HG03064 (cell line): ENCODE measurements at regions not wholly inside any gene's neighbourhood (a gene's known extent, or its start where the extent isn't known, plus 50 kb on each side); places are given as distances from the start of the nearest gene placed in this dataset.

Experiments used
- ATAC-seq: cut with Tn5 transposase; IDR thresholded peaks from one replicate; pipeline ENCODE4 v1.9.1; 2021; ENCODE audit warnings: low read depth; ENCODE audit not compliant: unreplicated experiment

- ATAC-seq = no peak
These were observed 324.9 kb upstream of the SNX7 start for GRCh38 chr1:98336472-98337083.

DNA sequence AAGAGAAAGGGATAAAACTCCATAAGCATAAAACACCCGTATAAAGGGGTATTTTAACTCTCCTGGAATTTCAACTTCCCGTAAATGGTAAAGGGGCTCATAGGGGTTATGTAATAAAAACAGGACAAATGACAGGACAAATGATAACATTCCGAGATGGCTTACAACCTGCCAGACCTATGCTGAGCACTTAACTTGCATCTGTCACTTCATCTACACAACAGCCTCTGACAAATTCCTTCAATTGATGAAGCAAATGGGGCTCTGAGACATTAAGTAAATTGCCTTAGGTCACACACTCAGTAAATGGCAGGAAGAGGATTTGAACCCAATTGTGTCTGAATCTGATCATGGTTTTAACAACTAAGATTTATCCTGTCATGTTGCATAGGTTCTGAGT is 327.6 kb upstream of the SNX7 start:
- ATAC-seq = no peak

DNA sequence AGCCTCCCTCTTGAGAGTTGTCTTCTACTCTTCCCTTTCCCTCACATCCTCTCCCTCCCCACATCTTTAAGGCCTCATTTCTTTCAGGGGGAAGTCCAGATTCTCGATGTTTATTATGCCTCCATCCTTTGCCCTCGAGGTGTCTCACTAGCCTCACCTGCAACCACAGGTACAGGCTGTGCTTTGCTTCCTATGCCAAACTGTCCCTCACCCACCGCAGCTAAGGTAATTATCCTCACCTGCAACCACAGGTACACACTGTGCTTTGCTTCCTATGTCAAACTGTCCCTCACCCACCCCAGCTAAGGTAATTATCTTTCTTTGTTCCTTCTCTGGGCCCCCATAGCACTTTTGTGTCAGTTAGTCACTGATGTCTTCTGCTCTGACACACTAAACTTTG is 328.1 kb upstream of the SNX7 start:
- no peak for ATAC-seq

DNA sequence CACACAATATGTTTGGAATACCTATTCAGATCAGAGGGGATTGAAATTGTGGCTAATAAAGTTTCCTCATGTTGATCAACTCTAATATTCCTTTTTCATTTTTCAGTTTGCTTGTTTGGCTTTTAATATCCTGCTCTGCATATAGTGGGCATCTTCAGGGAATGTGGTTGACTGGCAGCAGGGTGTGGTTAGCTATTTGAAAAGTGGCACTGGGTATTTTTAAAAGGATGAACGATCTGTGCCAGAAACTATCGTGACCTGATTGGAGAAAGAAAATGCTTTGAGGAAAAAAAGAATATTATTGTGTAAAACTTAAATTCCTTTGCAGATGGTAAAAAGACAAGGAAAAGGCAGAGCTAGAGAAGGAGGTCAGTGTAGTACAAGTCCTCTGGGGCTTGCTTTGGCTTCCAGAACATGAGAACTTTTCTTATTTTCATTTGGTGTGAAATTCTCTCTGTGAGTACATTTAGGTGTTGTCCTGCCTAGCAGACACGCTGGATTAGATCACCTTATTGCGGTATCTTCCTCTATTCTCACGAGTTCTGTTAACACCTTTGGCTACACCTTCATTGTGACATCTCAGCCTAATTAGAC is 329.7 kb upstream of the SNX7 start:
- ATAC-seq = no peak

- no peak for ATAC-seq
These were observed 330.3 kb upstream of the SNX7 start for GRCh38 chr1:98331243-98331642.

- ATAC-seq = no peak
These were observed 331.3 kb upstream of the SNX7 start for GRCh38 chr1:98330224-98330623.

DNA sequence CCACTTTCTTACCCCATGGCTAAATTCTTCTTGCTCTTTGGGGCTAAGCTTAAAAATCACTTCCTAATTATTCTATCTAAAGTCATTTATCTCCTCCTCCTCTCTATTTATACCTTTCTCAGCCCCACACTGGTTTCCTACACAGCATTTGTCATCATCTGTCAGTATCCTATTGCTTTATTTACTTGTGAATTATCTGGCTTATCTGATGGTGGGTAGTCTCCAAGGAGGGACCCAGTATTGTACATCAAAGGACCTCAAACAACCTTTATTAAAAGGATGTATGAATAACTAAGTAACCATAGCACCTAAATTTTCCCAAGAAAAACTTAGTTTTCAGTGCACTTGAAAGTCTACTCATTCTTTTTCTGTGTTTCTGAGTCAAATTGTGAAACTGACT is 332.7 kb upstream of the SNX7 start:
- no peak for ATAC-seq

DNA sequence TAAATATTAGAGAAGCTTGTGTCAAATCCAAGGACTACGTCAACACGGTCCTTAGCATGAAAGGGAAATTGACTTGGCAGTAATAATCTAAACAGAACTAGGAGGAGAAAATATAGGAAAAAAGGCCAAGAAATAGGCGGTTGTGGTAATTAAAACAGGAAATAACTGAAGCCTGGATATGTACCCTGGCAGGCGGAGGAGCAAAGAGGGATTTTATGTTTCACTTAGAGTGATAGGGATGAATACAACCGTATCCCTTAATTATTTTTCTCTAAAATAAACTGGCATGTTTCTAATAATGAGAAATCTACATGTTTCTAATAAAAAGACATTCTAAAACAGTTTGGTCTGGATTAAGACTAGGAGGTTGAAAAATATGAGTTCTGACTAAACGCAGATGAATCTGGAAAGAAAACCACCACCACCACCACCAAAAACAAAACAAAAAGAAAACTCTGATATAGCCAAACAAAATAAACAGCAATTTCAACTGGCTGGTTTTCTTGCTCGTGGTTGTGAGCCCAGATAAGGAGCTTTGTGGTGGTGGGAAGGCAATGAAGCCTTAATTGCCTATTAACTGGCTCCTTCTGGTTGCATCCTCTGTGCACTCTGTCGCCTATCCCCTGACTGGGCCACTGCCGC is 334.2 kb upstream of the SNX7 start:
- ATAC-seq = no peak

DNA sequence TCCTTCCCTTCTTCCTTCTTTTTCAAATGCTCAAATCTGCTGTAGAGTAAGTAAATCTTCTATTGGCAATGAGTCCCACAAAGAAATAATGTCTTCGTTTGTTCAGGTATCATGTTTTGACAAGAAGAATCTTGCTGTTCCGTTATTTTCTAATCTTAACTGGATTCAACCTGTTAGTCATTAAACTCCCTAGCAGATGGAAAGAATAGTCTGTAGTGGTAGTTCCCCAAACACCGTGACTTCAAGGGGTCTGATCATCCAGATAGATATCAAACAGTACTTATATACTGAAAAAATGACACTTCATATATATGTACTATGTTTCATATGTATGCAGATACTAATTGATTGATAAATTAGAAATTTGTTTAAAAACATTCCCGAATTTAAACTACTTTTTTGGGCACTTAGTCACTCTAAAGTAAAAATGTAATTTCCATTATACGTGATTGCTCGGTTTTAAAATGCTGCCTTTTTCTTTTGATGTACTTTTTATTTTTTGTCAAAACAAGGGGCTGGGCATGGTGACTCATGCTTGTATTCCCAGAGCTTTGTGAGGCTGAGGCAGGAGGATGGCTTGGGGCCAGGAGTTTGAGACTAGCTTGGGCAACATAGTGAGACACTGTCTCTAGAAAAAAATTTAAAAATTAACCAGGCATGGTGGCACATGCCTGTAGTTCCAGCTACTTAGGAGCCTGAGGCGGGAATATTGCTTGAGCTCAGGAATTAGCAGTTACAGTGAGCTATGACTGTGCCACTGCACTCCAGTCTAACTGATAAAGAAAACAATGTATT is 335.7 kb upstream of the SNX7 start:
- ATAC-seq = no peak

GRCh38 chr1:98323906-98324358 is 337.6 kb upstream of the SNX7 start:
- ATAC-seq = no peak

DNA sequence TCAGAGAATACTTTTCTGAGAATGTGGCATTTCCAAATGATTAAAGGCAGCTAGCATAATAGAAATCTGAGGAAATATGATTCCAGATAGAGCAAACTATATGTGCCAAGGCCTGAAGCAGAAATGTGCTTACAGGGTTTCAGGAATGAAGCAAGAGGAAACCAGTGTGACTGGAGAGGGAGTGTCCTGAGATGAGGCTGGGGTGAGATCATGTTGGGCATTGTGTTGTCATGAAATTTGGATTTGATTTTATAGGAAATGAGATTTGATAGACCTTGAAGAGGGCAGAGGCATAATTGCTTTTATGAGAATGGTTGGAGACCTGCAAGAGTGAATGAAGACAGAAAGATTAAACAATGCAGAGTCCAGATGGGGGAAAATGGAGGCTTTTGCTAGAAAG is 338.1 kb upstream of the SNX7 start:
- ATAC-seq = no peak

DNA sequence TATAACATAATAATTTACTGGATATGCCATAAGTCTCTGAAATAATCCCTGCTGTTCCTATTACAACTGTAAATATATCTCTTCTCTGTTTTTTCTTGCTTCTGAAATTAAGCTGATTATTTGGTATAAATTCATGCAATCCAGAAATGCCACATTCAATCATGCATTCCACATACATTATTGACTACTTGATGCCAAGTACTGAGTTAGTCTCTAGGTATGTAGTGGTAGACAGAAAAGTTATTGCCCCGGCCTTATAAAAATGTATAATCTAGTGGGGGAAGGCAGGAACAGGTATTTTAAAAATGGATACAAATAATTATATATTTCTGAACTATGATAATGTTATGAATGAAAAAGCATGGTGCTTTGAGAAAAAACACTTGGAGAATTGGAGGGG is 338.6 kb upstream of the SNX7 start:
- no peak for ATAC-seq

DNA sequence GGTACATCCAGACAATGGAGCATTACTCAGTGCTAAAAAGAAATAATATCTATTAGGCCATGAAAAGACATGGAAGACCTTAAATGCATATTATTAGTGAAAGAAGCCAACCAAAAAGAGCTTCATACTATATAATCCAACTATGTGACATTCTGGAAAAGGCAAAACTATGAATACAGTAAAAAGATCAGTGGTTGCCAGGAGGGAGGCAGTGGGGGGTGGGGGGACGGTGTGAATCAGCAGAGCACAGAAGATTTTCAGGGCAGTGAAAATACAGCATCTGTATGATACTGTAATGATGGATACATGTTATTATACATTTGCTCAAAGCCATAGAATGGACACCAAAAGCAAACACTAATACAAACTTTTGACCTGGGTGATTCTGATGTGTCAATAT is 339.4 kb upstream of the SNX7 start:
- no peak for ATAC-seq

DNA sequence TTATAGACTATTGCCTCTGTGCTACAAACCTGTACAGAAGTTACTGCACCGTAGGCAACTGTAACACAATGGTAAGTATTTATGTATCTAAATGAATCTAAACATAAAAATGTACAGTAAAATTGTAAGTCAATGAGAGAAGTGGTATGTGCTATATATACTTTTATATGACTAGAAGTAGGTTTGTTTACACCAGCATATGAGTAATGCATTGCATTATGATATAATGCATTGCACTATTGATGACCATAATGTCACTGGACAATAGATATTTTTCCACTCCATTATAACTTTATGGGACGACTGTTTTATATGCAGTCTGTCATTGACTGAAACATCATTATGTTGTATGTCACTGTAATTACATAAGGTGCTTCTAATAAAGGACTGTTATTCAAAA is 340.3 kb upstream of the SNX7 start:
- no peak for ATAC-seq

DNA sequence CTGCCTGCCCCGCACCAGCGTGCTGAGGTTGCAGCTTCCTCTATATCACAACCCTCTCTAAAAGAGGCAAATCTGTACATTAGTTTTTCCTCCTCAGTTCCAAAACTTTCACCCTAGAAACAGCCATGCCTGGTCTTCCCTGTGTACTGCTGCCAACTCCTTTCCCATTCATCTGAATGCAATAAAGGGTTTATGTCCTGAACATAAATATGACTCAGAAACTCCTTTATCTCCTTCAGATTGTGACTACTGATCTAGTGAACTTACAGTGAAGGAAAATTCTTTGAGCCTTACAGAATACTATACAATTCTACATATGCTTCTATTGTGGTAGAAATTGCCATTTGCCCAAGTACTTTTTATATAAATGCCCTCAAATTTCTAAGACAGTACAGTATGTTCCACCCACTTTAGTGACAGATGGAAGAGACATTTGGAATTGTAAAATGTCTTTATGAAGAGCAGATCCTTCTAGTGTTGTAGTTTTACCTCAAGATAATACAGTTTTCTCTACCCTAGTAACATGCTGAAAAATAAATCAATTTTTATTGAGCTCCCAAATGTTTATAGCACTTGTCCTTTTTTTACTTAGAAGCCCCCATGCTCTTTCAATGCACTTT is 345.1 kb upstream of the SNX7 start:
- no peak for ATAC-seq

DNA sequence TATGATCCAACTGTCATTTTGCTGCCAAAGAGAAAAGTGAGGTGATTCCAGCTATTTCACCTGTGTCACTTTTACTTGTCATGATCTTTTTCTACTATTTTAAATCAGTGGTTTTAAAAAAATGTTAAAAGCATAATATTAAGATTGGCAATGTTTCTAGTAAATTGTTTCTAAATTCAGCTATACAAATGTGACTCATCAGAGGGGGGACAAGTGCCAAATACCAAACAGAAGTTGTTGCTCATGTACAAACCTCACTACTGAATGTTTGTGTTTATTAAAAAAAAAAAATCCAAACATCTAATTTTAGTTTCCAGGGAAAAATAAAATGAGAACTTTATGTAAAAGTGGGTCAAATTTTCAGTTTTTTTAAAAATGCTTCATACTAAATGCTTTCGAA is 346.2 kb upstream of the SNX7 start:
- ATAC-seq = no peak

DNA sequence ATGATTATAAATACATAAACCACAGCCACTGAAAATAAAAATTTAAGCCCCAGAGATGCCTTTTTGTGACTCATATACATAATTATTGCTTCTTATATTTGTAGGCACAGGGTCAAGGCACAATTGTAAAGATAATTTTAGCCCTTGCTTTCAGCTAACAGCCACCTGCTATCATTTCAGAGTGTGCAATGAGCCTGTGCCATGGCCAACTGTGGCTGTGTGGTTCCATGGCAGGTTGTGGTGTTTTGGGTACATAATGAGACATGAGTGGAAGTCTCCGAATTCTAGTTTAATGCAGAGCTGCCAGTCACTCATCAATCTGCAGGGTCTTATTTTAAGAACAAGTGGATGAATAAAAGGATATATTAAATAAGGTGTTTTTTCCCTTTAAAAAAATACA is 346.9 kb upstream of the SNX7 start:
- no peak for ATAC-seq

DNA sequence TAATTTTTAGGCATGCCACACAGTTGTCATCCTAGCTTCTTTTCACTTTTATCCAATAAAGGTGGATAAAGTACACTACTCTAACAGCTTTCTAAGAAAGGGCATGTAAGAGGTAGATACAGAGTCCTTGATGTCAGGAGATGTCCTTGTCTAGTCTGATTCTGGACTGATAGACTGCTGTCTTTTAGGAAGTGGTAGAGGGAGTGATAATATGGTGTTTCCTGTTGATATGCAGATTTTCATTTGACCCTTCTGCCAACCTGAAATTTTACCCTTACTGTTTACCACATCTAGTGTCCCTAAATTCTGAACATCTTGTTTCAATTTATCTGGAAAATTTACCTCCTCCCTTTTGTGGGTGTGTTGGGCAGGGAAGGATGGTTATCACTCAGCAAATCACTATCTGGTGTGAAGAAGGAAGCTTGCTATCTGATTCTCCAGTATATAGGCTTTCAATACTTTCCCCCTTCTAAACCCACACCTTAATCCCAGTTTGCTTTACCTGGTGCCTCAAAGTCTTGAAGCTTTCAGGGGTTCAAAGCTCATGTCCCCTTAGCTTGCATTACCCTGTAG is 354.9 kb upstream of the SNX7 start:
- no peak for ATAC-seq

DNA sequence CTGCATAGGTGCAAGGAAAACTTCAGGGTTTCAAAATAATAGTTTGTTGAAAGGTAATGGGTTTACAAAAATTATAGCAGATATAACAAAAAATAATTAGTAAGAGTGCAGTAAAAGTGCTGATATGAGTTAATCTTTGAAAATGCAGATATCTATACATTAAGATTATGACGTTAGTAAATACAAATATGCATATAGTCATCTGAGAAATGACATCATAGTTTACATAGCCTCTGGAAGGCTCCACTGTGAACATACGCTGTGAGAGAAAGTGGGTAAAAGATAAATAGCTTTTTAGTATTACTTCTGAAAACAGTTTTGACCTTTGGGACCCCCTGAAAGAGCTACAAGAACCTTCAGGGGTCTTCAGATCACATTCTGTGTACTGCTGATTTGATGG is 356.2 kb upstream of the SNX7 start:
- ATAC-seq = no peak

DNA sequence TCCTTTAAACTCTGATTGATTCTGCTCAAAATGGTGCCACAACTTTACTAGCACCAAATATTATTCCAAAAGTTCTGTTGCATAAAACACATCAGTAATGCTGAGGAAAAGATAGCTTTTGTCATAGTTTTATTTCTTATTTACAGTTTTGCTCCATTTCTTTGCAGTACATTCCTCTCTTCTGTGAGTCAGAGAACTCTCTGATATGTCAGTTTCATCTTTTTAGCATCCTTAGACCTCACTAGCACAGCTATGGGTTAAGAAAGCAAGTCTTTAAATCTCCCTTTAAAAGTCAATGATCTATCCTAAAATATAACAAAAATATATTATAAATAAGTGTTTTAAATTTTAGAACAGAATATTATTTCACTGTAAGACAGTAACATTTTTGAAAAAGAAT is 356.6 kb upstream of the SNX7 start:
- no peak for ATAC-seq

GRCh38 chr1:98299861-98300260 is 361.7 kb upstream of the SNX7 start:
- ATAC-seq = no peak
